ENCODE measurements at regions not wholly inside any gene's neighbourhood (a gene's known extent, or its start where the extent isn't known, plus 50 kb on each side); places are given as distances from the start of the nearest gene placed in this dataset.
A peak's percentile ranks its signal among the peaks of the same experiment; 100 is the strongest.
"Not testable (repeated sequence)": the region's sequence is repeated elsewhere in the genome, so short reads cannot be mapped to it uniquely, and the experiment has no call there.

GRCh38 chr14:38000340-38000739 lies 207.4 kb upstream of the SSTR1 start:
- DNase-seq = no peak

GRCh38 chr14:38001501-38001900 lies 206.2 kb upstream of the SSTR1 start:
- DNase-seq = no peak

GRCh38 chr14:38003746-38004609 lies 203.7 kb upstream of the SSTR1 start:
- no peak for DNase-seq

- DNase-seq = no peak
Measured at GRCh38 chr14:38004610-38004879, 203.2 kb upstream of the SSTR1 start.

- DNase-seq = peak; percentile 1
Measured at GRCh38 chr14:38011156-38011555, 196.5 kb upstream of the SSTR1 start.

- no peak for DNase-seq
Measured at GRCh38 chr14:38012056-38012455, 195.6 kb upstream of the SSTR1 start.

GRCh38 chr14:38016497-38016896 lies 191.2 kb upstream of the SSTR1 start:
- DNase-seq = no peak

- no peak for DNase-seq
Measured at GRCh38 chr14:38021861-38022260, 185.8 kb upstream of the SSTR1 start.

- no peak for DNase-seq
Measured at GRCh38 chr14:38022775-38023174, 184.9 kb upstream of the SSTR1 start.

GRCh38 chr14:38038171-38038570 lies 169.5 kb upstream of the SSTR1 start:
- no peak for DNase-seq

- DNase-seq = no peak
Measured at GRCh38 chr14:38038986-38039385, 168.7 kb upstream of the SSTR1 start.

GRCh38 chr14:38039496-38039895 lies 168.2 kb upstream of the SSTR1 start:
- DNase-seq = no peak

GRCh38 chr14:38040411-38040810 lies 167.3 kb upstream of the SSTR1 start:
- no peak for DNase-seq

- DNase-seq = no peak
Measured at GRCh38 chr14:38042322-38042721, 165.4 kb upstream of the SSTR1 start.

- no peak for DNase-seq
Measured at GRCh38 chr14:38044710-38045109, 163.0 kb upstream of the SSTR1 start.

- DNase-seq = no peak
Measured at GRCh38 chr14:38045461-38045860, 162.2 kb upstream of the SSTR1 start.

GRCh38 chr14:38046160-38046559 lies 161.5 kb upstream of the SSTR1 start:
- no peak for DNase-seq

- no peak for DNase-seq
Measured at GRCh38 chr14:38047195-38047902, 160.4 kb upstream of the SSTR1 start.

- no peak for DNase-seq
Measured at GRCh38 chr14:38053666-38054065, 154.0 kb upstream of the SSTR1 start.

GRCh38 chr14:38056270-38056669 lies 151.4 kb upstream of the SSTR1 start:
- no peak for DNase-seq

GRCh38 chr14:38062223-38062622 lies 145.5 kb upstream of the SSTR1 start:
- not testable (repeated sequence) for DNase-seq

- DNase-seq = no peak
Measured at GRCh38 chr14:38063711-38064320, 143.9 kb upstream of the SSTR1 start.

- no peak for DNase-seq
Measured at GRCh38 chr14:38065106-38065762, 142.5 kb upstream of the SSTR1 start.
